Right atrium auricular region (tissue), 2 donors: ENCODE measurements at regions not wholly inside any gene's neighbourhood (a gene's known extent, or its start where the extent isn't known, plus 50 kb on each side); places are given as distances from the start of the nearest gene placed in this dataset.

Source experiments
- DNase-seq: peaks from one replicate; pipeline ENCODE4 v3.0.0-alpha.2; 2019; ENCODE audit warnings: low spot score
- H3K27ac ChIP-seq, 2 donors: fragments of 200-600 bp; sonication (generic); 1 replicate in 1 of 2; 2 replicates in 1 of 2; pipeline ENCODE4 v1.5.1; 2016 to 2019
- H3K27me3 ChIP-seq, 2 donors: fragments of 200-600 bp; sonication (generic); one replicate each; pipeline versions ENCODE4 v1.5.1 to v1.6.0; 2017 to 2019
- H3K36me3 ChIP-seq: fragments of 200-600 bp; sonication (generic); one replicate; pipeline ENCODE4 v1.5.1; 2016
- H3K4me1 ChIP-seq, 2 donors: fragments of 200-600 bp; sonication (generic); one replicate each; pipeline versions ENCODE4 v1.5.1 to v1.6.0; 2017 to 2019
- H3K4me3 ChIP-seq, 2 donors: fragments of 200-600 bp; sonication (generic); 1 replicate in 1 of 2; 2 replicates in 1 of 2; pipeline ENCODE4 v1.5.1; 2017 to 2019; ENCODE audit warnings: mild to moderate bottlenecking in 1 of 2, moderate library complexity in 1 of 2
- H3K9me3 ChIP-seq, 2 donors: fragments of 200-600 bp; sonication (generic); one replicate each; pipeline ENCODE4 v1.5.1; 2019
- CTCF ChIP-seq, 2 donors: fragments of 200-600 bp; sonication (generic); IDR thresholded peaks; one replicate each; pipeline ENCODE4 v1.5.1; 2019; ENCODE audit warnings: antibody characterized with exemption in 2 of 2

GRCh38 chr1:60868901-60869663 lies 213.3 kb upstream of the NFIA start:
- TF ChIP-seq CTCF (IDR thresholded peaks at IDR 0.05) = no peak
- H3K9me3 ChIP-seq = no peaks in the 10 kb centered on the region
- H3K36me3 ChIP-seq = no peaks in the 10 kb centered on the region
- H3K27ac ChIP-seq = peak overlapping the region in 1 of 2 donors; percentile 8
- H3K4me3 ChIP-seq = no peak overlapping the region
- no peak for DNase-seq
- H3K27me3 ChIP-seq = no peaks in the 10 kb centered on the region
- H3K4me1 ChIP-seq = peaks cover 0 to 7% of the 10 kb centered on the region in 2 donors

GRCh38 chr1:60867782-60868181 lies 214.6 kb upstream of the NFIA start:
- Histone ChIP-seq H3K9me3 (no peaks in the 10 kb centered on the region), H3K36me3 (no peaks in the 10 kb centered on the region), H3K27ac (peak overlapping the region in 1 of 2 donors; percentile 60), H3K4me1 (peaks cover 0 to 4% of the 10 kb centered on the region in 2 donors), H3K4me3 (no peak overlapping the region), H3K27me3 (no peaks in the 10 kb centered on the region)
- DNase-seq = no peak
- no peak for TF ChIP-seq CTCF (IDR thresholded peaks at IDR 0.05)

DNA sequence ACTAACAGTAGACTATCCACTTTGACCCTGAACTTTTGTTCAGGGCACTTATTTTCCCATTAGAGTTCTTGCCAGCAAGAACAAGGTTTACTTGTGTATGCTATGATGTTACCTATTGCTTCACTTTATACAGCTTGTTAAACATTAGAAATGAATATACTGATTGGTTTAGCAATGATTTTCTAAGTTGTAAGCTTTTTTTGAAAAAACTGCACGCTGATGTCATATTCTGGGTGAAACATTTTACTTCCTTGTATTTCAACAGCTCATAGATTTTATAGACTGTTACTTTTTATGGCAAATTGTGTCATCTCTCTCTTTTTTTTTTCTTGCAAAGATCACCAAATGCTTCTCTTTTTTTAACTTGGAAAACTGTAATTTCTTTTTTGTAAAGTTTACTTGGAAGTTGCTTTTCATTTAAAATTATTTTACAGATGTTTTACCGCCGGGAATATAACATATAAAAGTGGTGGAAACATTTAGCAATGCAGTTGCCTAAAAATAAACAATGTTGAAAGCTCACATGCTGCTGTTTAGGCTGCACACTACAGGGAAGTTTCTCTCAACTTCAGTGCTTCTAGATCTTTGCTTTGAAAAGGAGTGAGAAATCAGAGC lies 215.3 kb upstream of the NFIA start:
- Histone ChIP-seq H3K4me3 (peak overlapping the region; percentile 15 to 23), H3K9me3 (no peaks in the 10 kb centered on the region), H3K27me3 (no peaks in the 10 kb centered on the region), H3K4me1 (no peaks in the 10 kb centered on the region), H3K27ac (peak overlapping the region in 1 of 2 donors; percentile 60), H3K36me3 (no peaks in the 10 kb centered on the region)
- DNase-seq = no peak
- TF ChIP-seq CTCF (IDR thresholded peaks at IDR 0.05) = no peak

DNA sequence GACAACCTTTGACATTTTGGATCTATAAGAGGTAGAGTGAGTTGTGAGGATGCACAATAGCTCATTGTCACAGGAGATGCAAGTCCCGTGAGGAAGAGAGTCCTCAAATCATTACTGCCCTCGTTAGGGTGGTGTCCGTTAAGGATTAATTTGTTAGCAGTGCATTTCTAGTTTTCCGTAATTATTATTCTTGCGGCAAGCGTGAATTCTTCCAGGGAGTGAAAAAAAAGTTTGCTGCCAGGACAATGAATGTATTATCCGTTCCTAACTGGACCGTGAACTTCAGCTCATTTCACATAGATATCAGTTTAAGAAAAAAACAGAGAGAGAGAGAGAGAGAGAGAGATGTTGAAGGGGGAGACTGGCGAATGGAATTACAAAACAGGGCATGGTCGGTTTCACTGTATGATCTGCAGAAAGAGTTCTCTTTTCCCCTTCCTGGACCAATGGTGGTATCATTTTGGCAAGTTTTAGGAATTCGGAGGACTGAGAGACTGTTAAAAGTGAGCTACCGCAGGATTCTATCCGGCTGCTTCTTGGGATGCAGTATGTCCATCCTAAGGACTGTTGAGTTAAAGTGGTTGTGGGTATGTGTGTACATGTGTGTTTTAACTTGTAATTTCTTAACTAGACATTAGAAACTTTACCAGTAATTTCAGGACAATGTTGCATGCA lies 216.0 kb upstream of the NFIA start:
- Histone ChIP-seq H3K27me3 (no peaks in the 10 kb centered on the region), H3K4me1 (no peaks in the 10 kb centered on the region), H3K9me3 (no peaks in the 10 kb centered on the region), H3K27ac (peak overlapping the region in 1 of 2 donors; percentile 60), H3K36me3 (no peaks in the 10 kb centered on the region), H3K4me3 (peak overlapping the region; percentile 15 to 23)
- TF ChIP-seq CTCF (IDR thresholded peaks at IDR 0.05) = no peak
- no peak for DNase-seq

DNA sequence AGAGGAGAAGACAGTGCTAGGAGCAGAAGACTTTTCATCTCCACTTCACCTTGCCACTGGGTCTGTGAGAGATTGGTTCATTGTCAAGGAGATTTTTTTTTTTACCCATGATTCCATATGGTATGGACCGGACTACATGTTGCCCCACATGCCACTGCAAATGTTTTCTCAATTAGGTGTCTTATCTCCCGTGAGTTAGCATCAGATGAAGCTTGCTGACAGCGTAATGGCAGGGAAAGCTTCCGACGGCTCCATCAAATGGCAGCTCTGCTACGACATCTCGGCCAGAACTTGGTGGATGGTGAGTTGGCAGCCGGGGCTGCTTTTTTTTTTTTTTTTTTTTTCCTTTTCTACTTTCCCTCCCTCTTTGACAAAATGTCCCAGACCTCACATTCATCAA lies 217.2 kb upstream of the NFIA start:
- Histone ChIP-seq H3K4me1 (no peaks in the 10 kb centered on the region), H3K4me3 (peak overlapping the region in 1 of 2 donors; percentile 23), H3K27ac (peak overlapping the region in 1 of 2 donors; percentile 60), H3K36me3 (no peaks in the 10 kb centered on the region), H3K9me3 (no peaks in the 10 kb centered on the region), H3K27me3 (no peaks in the 10 kb centered on the region)
- TF ChIP-seq CTCF (IDR thresholded peaks at IDR 0.05) = no peak
- DNase-seq = no peak
